AG04449 (cell line): ENCODE measurements at regions not wholly inside any gene's neighbourhood (a gene's known extent, or its start where the extent isn't known, plus 50 kb on each side); places are given as distances from the start of the nearest gene placed in this dataset.

Experiments
- CTCF ChIA-PET: fragments of 350-600 bp; formaldehyde crosslinking; extraction: SDS; loops from one replicate; lab custom pipeline; 2021; ENCODE audit warnings: antibody characterized with exemption; lab: Yijun Ruan, JAX
- POLR2A ChIA-PET: fragments of 400-600, 350-600 bp; formaldehyde crosslinking; extraction: SDS; loops from one replicate; lab custom pipeline; 2020; ENCODE audit warnings: antibody characterized with exemption, inconsistent platforms; lab: Yijun Ruan, JAX
- DNase-seq: peaks from one replicate; pipeline ENCODE4 v3.0.0-alpha.2; 2010; ENCODE audit warnings: low read depth, low spot score
- H3K4me3 ChIP-seq: 2 replicates; pipeline ENCODE4 v1.5.1; 2011; ENCODE audit warnings: low read depth, mild to moderate bottlenecking, control low read depth, low read length
- CTCF ChIP-seq: IDR thresholded peaks from one replicate; pipeline ENCODE4 v1.5.1; 2011; ENCODE audit warnings: mild to moderate bottlenecking, moderate library complexity, low read length, control low read depth, inconsistent platforms; ENCODE audit not compliant: insufficient read depth; ENCODE audit errors: missing control alignments

DNA sequence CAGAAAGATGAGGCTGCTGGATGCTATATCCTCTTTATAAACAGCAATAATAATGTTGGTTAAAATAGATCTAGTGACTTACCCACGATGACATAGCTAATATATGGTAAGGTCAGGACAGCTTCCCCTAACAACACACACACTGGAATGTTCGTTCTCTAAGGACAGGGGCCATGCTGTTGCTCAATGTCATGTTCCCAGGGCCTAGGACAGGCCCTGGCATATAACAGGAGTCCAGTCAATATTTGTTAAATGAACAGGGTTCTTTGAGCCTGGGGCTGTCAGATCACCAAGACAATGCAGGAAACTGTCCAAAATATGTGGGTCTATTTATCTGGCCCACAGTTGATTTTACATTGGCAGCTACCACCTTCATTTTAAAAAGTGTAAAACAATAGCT lies 207.1 kb upstream of the MEX3C start:
- no peak overlapping the region for H3K4me3 ChIP-seq
- CTCF ChIA-PET = no interaction called here
- POLR2A ChIA-PET = no interaction called here
- no peak for TF ChIP-seq CTCF
- no peak for DNase-seq

DNA sequence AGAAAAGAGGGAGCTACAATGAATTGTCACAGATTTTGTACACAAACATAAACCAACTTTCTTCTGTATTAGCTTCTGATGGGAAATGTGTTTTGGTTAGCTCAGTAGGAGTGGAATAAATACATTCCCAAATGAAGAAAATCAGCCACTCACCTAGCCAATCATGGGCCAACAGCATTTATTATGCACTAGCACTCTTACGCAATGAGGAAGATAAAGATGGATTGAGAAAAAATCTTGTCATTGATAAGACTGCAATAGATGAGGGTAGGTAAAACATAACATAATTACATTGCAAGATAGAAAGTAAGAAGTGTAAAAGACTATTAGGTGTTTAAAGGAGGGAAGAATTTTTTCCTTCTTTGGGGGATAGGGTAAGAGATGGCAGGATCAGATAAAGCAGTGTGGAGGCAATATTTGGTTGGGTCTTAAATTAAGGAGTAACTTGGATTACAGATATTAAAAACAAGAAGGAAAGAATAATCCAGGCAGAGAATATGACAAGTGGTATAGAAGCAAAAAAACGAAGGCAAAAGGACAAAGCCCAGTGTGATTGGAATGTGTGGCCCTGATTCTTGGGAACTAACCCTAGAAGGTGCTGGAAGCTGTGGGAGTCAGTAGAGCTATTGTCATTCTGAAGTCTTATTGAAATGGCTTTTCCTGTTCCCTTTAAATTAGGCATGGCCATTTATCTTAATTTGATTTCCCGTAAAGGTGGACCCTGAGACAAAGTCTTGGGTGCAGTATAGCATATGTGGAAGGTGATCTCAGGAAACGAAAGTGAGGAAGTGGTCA lies 208.4 kb upstream of the MEX3C start:
- H3K4me3 ChIP-seq = no peak overlapping the region
- ChIA-PET POLR2A (no interaction called here), CTCF (no interaction called here)
- no peak for DNase-seq
- no peak for TF ChIP-seq CTCF

DNA sequence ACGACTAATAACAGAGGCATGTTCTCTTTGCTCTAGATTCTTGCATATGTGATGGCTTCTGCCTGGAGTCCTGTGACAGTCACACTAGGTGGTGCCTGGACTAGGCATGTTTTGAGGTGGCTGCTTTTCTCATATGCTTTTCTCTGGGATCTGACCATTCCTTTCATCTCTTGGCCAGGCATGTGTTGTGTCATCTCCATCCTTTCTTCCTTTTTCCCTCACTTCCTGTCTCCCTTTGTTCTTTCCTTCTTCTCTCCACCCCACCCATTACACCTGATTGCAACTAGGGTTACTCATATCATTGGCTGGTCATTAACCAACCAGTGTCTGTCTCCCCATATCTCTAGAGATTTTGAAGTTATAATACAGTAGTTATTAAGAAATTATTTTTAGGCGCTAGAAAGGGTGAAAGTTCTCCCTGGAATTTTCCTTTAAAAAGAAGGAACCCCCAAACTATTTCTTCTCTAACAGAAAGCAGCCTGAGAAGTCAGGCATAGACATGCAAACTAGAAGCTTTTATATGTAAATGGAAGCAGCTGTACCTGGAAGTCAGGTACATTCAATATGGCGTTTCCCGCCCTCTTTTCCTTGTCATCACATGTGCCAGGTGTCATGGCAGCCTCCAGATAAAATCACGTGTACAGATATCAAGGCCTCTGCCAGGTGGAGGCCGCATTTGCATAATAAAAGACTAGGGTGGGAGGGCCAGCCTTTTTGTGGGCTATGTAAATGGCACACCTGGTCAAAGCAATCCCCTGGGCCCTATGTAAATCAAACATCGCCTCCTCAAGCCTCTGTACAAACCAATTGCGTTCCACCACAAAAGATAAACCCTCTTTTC lies 220.4 kb upstream of the MEX3C start:
- POLR2A ChIA-PET = no interaction called here

DNA sequence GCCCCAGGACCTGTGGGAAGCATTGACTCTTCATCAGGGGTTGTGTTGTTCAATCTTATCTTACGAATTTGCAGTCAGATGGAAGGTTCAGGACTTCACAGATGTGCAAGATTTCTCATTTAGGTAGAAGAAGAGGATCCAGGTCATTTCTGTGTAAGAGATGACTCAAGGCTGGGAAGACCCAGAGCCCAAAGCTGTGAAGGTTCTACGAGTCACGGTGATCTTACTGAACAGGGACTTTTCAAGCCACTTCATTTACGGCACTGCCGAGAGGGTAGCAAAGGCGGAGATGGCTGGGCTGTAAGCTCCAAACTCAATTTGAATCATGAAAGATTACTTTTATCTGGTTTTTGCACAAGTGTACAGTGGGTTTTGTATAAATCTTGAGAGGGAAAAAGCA lies 228.0 kb upstream of the MEX3C start:
- ChIA-PET CTCF (no interaction called here), POLR2A (no interaction called here)
- TF ChIP-seq CTCF = no peak

More for the DNA sequence above, 220.4 kb upstream of the MEX3C start:
- DNase-seq = no peak
- TF ChIP-seq CTCF = no peak
- CTCF ChIA-PET = no interaction called here
- H3K4me3 ChIP-seq = no peak overlapping the region

GRCh38 chr18:51425889-51426288 lies 228.4 kb upstream of the MEX3C start:
- no peak for TF ChIP-seq CTCF
- H3K4me3 ChIP-seq = no peak overlapping the region
- no peak for DNase-seq
- ChIA-PET POLR2A (no interaction called here), CTCF (no interaction called here)

More for the DNA sequence above, 228.0 kb upstream of the MEX3C start:
- no peak overlapping the region for H3K4me3 ChIP-seq
- no peak for DNase-seq

DNA sequence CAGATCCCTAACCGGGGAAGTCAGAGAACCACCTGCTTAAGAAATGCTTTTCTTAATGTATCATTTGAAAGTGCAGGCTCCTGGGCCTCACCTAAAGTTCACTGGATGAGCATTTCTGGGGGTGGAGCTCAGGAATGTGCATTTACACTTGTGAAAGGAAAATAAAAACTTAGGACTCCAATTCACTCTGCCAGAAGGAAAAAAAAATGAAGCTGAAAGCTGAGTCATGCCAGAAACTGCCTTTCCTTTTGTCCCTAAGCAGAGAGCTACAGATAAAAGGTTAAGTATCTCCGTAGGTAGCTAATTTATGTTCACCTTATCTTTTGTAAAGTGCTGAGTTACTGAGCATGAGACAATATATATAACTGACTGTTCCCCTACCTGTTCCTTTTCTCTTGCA lies 229.5 kb upstream of the MEX3C start:
- TF ChIP-seq CTCF = no peak
- H3K4me3 ChIP-seq = no peak overlapping the region
- ChIA-PET CTCF (no interaction called here), POLR2A (no interaction called here)
- DNase-seq = no peak
